AG04450 (cell line): ENCODE measurements at regions not wholly inside any gene's neighbourhood (a gene's known extent, or its start where the extent isn't known, plus 50 kb on each side); places are given as distances from the start of the nearest gene placed in this dataset.

ENCODE experiments used
- CTCF ChIA-PET: fragments of 300-600, 350-600 bp; formaldehyde crosslinking; extraction: SDS; loops from one replicate; lab custom pipeline; 2022; ENCODE audit warnings: antibody characterized with exemption, inconsistent platforms; lab: Charles Lee
- POLR2A ChIA-PET: fragments of 350-600 bp; formaldehyde crosslinking; extraction: SDS; loops from one replicate; lab custom pipeline; 2021; ENCODE audit warnings: antibody characterized with exemption, inconsistent platforms; lab: Yijun Ruan, JAX
- DNase-seq: peaks from one replicate; pipeline ENCODE4 v3.0.0-alpha.2; 2011; ENCODE audit warnings: low read depth, low spot score
- H3K27ac ChIP-seq: one replicate; pipeline ENCODE4 v1.5.1; 2012; ENCODE audit warnings: low read depth, low read length, control low read depth
- H3K27me3 ChIP-seq: one replicate; pipeline ENCODE4 v1.6.0; 2012; ENCODE audit warnings: low read length; ENCODE audit not compliant: control insufficient read depth, insufficient read depth
- H3K4me3 ChIP-seq: 2 replicates; pipeline ENCODE4 v1.5.1; 2011; ENCODE audit warnings: mild to moderate bottlenecking, low read depth, low read length, control low read depth
- H3K9me3 ChIP-seq: 2 replicates; pipeline ENCODE4 v1.5.1; 2012; ENCODE audit warnings: low read length; ENCODE audit not compliant: control insufficient read depth, insufficient read depth
- CTCF ChIP-seq: IDR thresholded peaks from 2 replicates; pipeline ENCODE4 v1.5.1; 2011; ENCODE audit warnings: low read depth, low read length, control low read depth, inconsistent platforms

- Histone ChIP-seq H3K4me3 (no peak overlapping the region), H3K27me3 (no peaks in the 10 kb centered on the region), H3K9me3 (peaks cover 2% of the 10 kb centered on the region; the same call in 1 of the 2 replicates), H3K27ac (no peak overlapping the region)
- TF ChIP-seq CTCF = no peak
- POLR2A ChIA-PET = no interaction called here
- CTCF ChIA-PET = no interaction called here
- DNase-seq = no peak
Observed at GRCh38 chr5:4386152-4386551, 754.0 kb upstream of the ADAMTS16 start.

GRCh38 chr5:4387290-4387689 is 752.8 kb upstream of the ADAMTS16 start:
- Histone ChIP-seq H3K4me3 (no peak overlapping the region), H3K27ac (no peak overlapping the region), H3K9me3 (peaks cover 2% of the 10 kb centered on the region; the same call in 1 of the 2 replicates), H3K27me3 (no peaks in the 10 kb centered on the region)
- DNase-seq = no peak
- ChIA-PET POLR2A (no interaction called here), CTCF (no interaction called here)
- no peak for TF ChIP-seq CTCF

- no peak for TF ChIP-seq CTCF
- Histone ChIP-seq H3K27me3 (no peaks in the 10 kb centered on the region), H3K4me3 (no peak overlapping the region), H3K27ac (no peak overlapping the region), H3K9me3 (peaks cover 23% of the 10 kb centered on the region)
- no peak for DNase-seq
- POLR2A ChIA-PET = no interaction called here
- CTCF ChIA-PET = no interaction called here
Observed at GRCh38 chr5:4395752-4396151, 744.4 kb upstream of the ADAMTS16 start.

DNA sequence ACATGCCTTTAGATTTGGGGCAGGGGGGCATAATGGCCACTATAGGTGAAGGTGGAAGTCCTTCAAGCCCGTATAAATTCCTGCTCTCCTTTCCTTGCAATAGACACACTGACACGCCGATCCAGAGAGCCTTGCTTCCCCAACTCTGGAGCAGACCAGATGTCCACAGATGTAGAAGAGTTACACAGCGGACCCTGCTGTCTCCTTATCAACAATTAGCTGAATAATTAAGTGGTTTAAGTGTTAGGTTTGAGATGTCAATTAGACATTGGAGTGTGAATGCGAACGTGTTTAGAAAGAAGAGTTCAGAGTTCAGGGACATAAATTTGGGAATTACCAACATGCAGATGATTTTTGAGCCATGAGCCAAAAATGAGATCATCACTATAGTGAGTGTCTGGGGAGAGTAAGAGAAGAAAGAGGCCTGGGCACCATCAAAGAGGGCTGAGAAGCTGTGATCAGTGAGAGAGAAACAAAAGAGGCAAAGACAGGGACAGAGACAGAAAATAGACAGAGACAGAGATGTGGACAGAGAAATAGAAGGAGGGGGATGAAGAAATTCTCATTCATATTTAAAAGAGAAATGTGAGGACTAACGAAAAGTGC is 734.4 kb upstream of the ADAMTS16 start:
- TF ChIP-seq CTCF = no peak
- no peak overlapping the region for H3K27ac ChIP-seq
- H3K4me3 ChIP-seq = no peak overlapping the region
- no peak for DNase-seq
- peaks cover 37% of the 10 kb centered on the region for H3K9me3 ChIP-seq
- ChIA-PET POLR2A (no interaction called here), CTCF (no interaction called here)
- no peaks in the 10 kb centered on the region for H3K27me3 ChIP-seq

- no peak overlapping the region for H3K27ac ChIP-seq
- H3K27me3 ChIP-seq = no peaks in the 10 kb centered on the region
- peaks cover 50% of the 10 kb centered on the region for H3K9me3 ChIP-seq
- CTCF ChIA-PET = no interaction called here
- TF ChIP-seq CTCF = no peak
- POLR2A ChIA-PET = no interaction called here
- DNase-seq = no peak
- no peak overlapping the region for H3K4me3 ChIP-seq
Observed at GRCh38 chr5:4410151-4410550, 730.0 kb upstream of the ADAMTS16 start.
